Muscle of arm (tissue), 1 donor: ENCODE measurements at regions not wholly inside any gene's neighbourhood (a gene's known extent, or its start where the extent isn't known, plus 50 kb on each side); places are given as distances from the start of the nearest gene placed in this dataset.
"Not testable (repeated sequence)": the region's sequence is repeated elsewhere in the genome, so short reads cannot be mapped to it uniquely, and the experiment has no call there.

ENCODE experiments used
- DNase-seq: peaks from one replicate; pipeline ENCODE4 v3.0.0-alpha.2; 2013

GRCh38 chrX:117843749-117844148 lies 272.9 kb downstream of the KLHL13 start:
- no peak for DNase-seq

- DNase-seq: no peak
These were observed 276.0 kb downstream of the KLHL13 start for GRCh38 chrX:117840645-117841044.

GRCh38 chrX:117839544-117839943 lies 277.1 kb downstream of the KLHL13 start:
- DNase-seq: no peak

- DNase-seq: no peak
These were observed 277.9 kb downstream of the KLHL13 start for GRCh38 chrX:117838581-117839331.

GRCh38 chrX:117835034-117835433 lies 281.6 kb downstream of the KLHL13 start:
- no peak for DNase-seq

- DNase-seq: no peak
These were observed 282.5 kb downstream of the KLHL13 start for GRCh38 chrX:117834076-117834475.

GRCh38 chrX:117821472-117821871 lies 295.1 kb downstream of the KLHL13 start:
- DNase-seq: not testable (repeated sequence)

GRCh38 chrX:117808426-117808825 lies 308.2 kb downstream of the KLHL13 start:
- no peak for DNase-seq

- no peak for DNase-seq
These were observed 313.1 kb downstream of the KLHL13 start for GRCh38 chrX:117803463-117803862.

GRCh38 chrX:117788339-117788738 lies 328.3 kb downstream of the KLHL13 start:
- DNase-seq: no peak

- DNase-seq: no peak
These were observed 345.2 kb downstream of the KLHL13 start for GRCh38 chrX:117771384-117771783.

GRCh38 chrX:117768861-117769604 lies 347.6 kb downstream of the KLHL13 start:
- no peak for DNase-seq

- DNase-seq: no peak
These were observed 351.4 kb downstream of the KLHL13 start for GRCh38 chrX:117765211-117765610.

GRCh38 chrX:117752745-117753144 lies 363.9 kb downstream of the KLHL13 start:
- DNase-seq: no peak

GRCh38 chrX:117751155-117751554 lies 365.5 kb downstream of the KLHL13 start:
- no peak for DNase-seq

- DNase-seq: no peak
These were observed 371.7 kb downstream of the KLHL13 start for GRCh38 chrX:117744958-117745357.

- no peak for DNase-seq
These were observed 372.9 kb downstream of the KLHL13 start for GRCh38 chrX:117743469-117744251.

- DNase-seq: no peak
These were observed 403.2 kb downstream of the KLHL13 start for GRCh38 chrX:117713411-117713810.

- no peak for DNase-seq
These were observed 404.8 kb downstream of the KLHL13 start for GRCh38 chrX:117711782-117712181.

- no peak for DNase-seq
These were observed 408.5 kb downstream of the KLHL13 start for GRCh38 chrX:117707948-117708743.

- DNase-seq: no peak
These were observed 415.6 kb downstream of the KLHL13 start for GRCh38 chrX:117701050-117701449.

GRCh38 chrX:117689956-117690355 lies 426.7 kb downstream of the KLHL13 start:
- DNase-seq: no peak
